GM12878 (cell line): ENCODE measurements at regions not wholly inside any gene's neighbourhood (a gene's known extent, or its start where the extent isn't known, plus 50 kb on each side); places are given as distances from the start of the nearest gene placed in this dataset.

Experiments
- ATAC-seq: fragments of 200-7000 bp; cut with Tn5 transposase; 3 replicates; pipeline ENCODE4 v1.9.1; 2020; ENCODE audit warnings: mild to moderate bottlenecking, moderate library complexity
- BruUV-seq: library from RNA; stranded (reverse); fragments of 400-500 nt; replicated peaks from 2 replicates; lab custom pipeline; 2021; lab: Mats Ljungman, UMichigan
- CTCF ChIA-PET: fragments of 300-600 bp; sonication (Branson Sonifier 250); formaldehyde crosslinking; extraction: SDS; loops from one replicate; lab custom pipeline; 2021; ENCODE audit warnings: inconsistent platforms; lab: Yijun Ruan, JAX
- POLR2A ChIA-PET: fragments of 350-600 bp; formaldehyde crosslinking; extraction: SDS; loops from one replicate; lab custom pipeline; 2021; ENCODE audit warnings: inconsistent platforms; lab: Charles Lee
- RAD21 ChIA-PET: fragments of 300-600 bp; sonication (Branson Sonifier 250); formaldehyde crosslinking; loops from one replicate; lab custom pipeline; 2023; ENCODE audit warnings: antibody characterized with exemption; ENCODE audit not compliant: unreplicated experiment; lab: Charles Lee
- SMC1A ChIA-PET: fragments of 300-600 bp; sonication (Branson Sonifier 250); formaldehyde crosslinking; loops from one replicate; lab custom pipeline; 2023; ENCODE audit not compliant: unreplicated experiment, uncharacterized antibody; lab: Charles Lee
- DNase-seq: peaks from one replicate; pipeline ENCODE4 v3.0.0-alpha.2; 2011; ENCODE audit warnings: low read depth, low spot score
- FAIRE-seq: peaks from 3 replicates; lab custom pipeline; 2011; peaks lifted over from hg19 to GRCh38; lab: Jason Lieb, UNC
- H2AFZ ChIP-seq: 2 replicates; pipeline ENCODE4 v1.6.0; 2011; ENCODE audit warnings: low read depth, low read length, control low read depth; ENCODE audit not compliant: control insufficient read depth
- H3K27ac ChIP-seq: 2 replicates; pipeline ENCODE4 v1.5.1; 2011; ENCODE audit warnings: control low read depth; ENCODE audit not compliant: control insufficient read depth, insufficient read depth
- H3K27me3 ChIP-seq, 2 experiments: replicated peaks in 1 of 2; 2 replicates each; pipeline versions ENCODE4 v1.6.0 to v1.6.1; 2011; ENCODE audit warnings: low read length in 1 of 2; ENCODE audit not compliant: control insufficient read depth in 2 of 2, insufficient read depth in 2 of 2
- H3K36me3 ChIP-seq, 2 experiments: 2 replicates each; pipeline ENCODE4 v1.5.1; 2011; ENCODE audit warnings: low read length in 1 of 2; ENCODE audit not compliant: control insufficient read depth in 2 of 2, insufficient read depth in 2 of 2
- H3K4me1 ChIP-seq: 2 replicates; pipeline ENCODE4 v1.6.1; 2011; ENCODE audit warnings: mild to moderate bottlenecking, low read length, moderate library complexity, mixed read lengths; ENCODE audit not compliant: control insufficient read depth, insufficient read depth
- H3K4me2 ChIP-seq: 2 replicates; pipeline ENCODE4 v1.6.0; 2011; ENCODE audit warnings: control low read depth; ENCODE audit not compliant: control insufficient read depth, insufficient read depth
- H3K4me3 ChIP-seq: fragments of 200-600 bp; sonication (generic); 2 replicates; pipeline ENCODE4 v1.5.1; 2016
- H3K79me2 ChIP-seq: 2 replicates; pipeline ENCODE4 v1.6.0; 2011; ENCODE audit warnings: low read length; ENCODE audit not compliant: control insufficient read depth, insufficient read depth
- H3K9ac ChIP-seq: 2 replicates; pipeline ENCODE4 v1.8.0; 2011; ENCODE audit warnings: low read length, control low read depth, mixed read lengths; ENCODE audit not compliant: control insufficient read depth, insufficient read depth
- H3K9me3 ChIP-seq: replicated peaks from 3 replicates; pipeline ENCODE4 v1.5.1; 2011; ENCODE audit warnings: mild to moderate bottlenecking, low read length; ENCODE audit not compliant: control insufficient read depth, insufficient read depth
- H4K20me1 ChIP-seq: 2 replicates; pipeline ENCODE4 v1.6.0; 2011; ENCODE audit not compliant: control insufficient read depth, insufficient read depth
- BMI1 ChIP-seq: fragments of 450-650 bp; IDR thresholded peaks from 2 replicates; pipeline ENCODE4 v1.6.1; 2016; ENCODE audit warnings: mild to moderate bottlenecking, moderate library complexity, borderline replicate concordance
- CBX5 ChIP-seq: sonication (generic); IDR thresholded peaks from 2 replicates; pipeline ENCODE4 v1.6.1; 2016; ENCODE audit warnings: low read depth, moderate library complexity, mild to moderate bottlenecking, inconsistent platforms
- EP300 ChIP-seq, 2 experiments: fragments of 150-350 bp in 1 of 2; IDR thresholded peaks; 2 replicates each; pipeline ENCODE4 v1.6.1; 2011 to 2012; ENCODE audit warnings: low read depth in 2 of 2, low read length in 2 of 2, borderline replicate concordance in 1 of 2, improper control_type of control experiment in 1 of 2, inconsistent platforms in 1 of 2; ENCODE audit not compliant: control insufficient read depth in 1 of 2
- GATAD2B ChIP-seq: fragments of 450-650 bp; conservative IDR thresholded peaks from 2 replicates; pipeline ENCODE4 v1.6.1; 2017; ENCODE audit warnings: low read depth, mild to moderate bottlenecking, moderate library complexity
- IRF5 ChIP-seq: fragments of 450-650 bp; IDR thresholded peaks from 2 replicates; pipeline ENCODE4 v1.6.1; 2017; ENCODE audit warnings: borderline replicate concordance
- JUNB ChIP-seq: IDR thresholded peaks from 2 replicates; pipeline ENCODE4 v1.6.1; 2016; ENCODE audit warnings: antibody characterized with exemption, mild to moderate bottlenecking
- MXI1 ChIP-seq: fragments of 150-350 bp; IDR thresholded peaks from 2 replicates; pipeline ENCODE4 v1.6.1; 2011; ENCODE audit warnings: low read depth, mild to moderate bottlenecking, inconsistent platforms, low read length, improper control_type of control experiment
- NFIC ChIP-seq: IDR thresholded peaks from 2 replicates; pipeline ENCODE4 v1.6.1; 2012; ENCODE audit warnings: low read depth, mild to moderate bottlenecking, inconsistent platforms, low read length, moderate library complexity
- WGBS: methylation state at CpG from one replicate; pipeline ENCODE4 v1.1.6; 2016; ENCODE audit warnings: low lambda C conversion rate; ENCODE audit not compliant: insufficient replicate concordance, insufficient coverage; ENCODE audit errors: missing lambda C conversion rate; 5-methylcytosine and 5-hydroxymethylcytosine counted together
- in situ Hi-C: fragments of 300-500 bp; cut with MboI; formaldehyde crosslinking; loops from 9 replicates; pipeline ENCODE4 v1.14.3; 2018; ENCODE audit warnings: mixed read lengths
- intact Hi-C: fragments of 100-400 bp; cut with micrococcal nuclease; formaldehyde crosslinking; loops from one replicate; pipeline ENCODE4 v1.14.2; 2022; ENCODE audit not compliant: unreplicated experiment

GRCh38 chr3:117230924-117231323, 521.3 kb downstream of the TUSC7 start (continued):
- TF ChIP-seq JUNB: no peak

GRCh38 chr3:117234331-117234730, 524.8 kb downstream of the TUSC7 start:
- no peak for ATAC-seq
- no peaks in the 10 kb centered on the region for H3K36me3 ChIP-seq
- no peaks in the 10 kb centered on the region for H4K20me1 ChIP-seq
- POLR2A ChIA-PET: no interaction called here
- H3K79me2 ChIP-seq: no peaks in the 10 kb centered on the region
- RAD21 ChIA-PET: no interaction called here
- no peak overlapping the region for H3K27ac ChIP-seq
- no peaks in the 10 kb centered on the region for H3K4me1 ChIP-seq
- H3K4me2 ChIP-seq: no peak overlapping the region
- H3K9ac ChIP-seq: no peak overlapping the region
- 0% methylated on average over 1 of the region's 1 CpG for WGBS
- H3K4me3 ChIP-seq: no peak overlapping the region
- FAIRE-seq: no peak
- H3K9me3 ChIP-seq: no peaks in the 10 kb centered on the region
- no peaks in the 10 kb centered on the region; a peak in 1 of 4 replicates for H3K27me3 ChIP-seq
- SMC1A ChIA-PET: interaction anchor here (1.3 kb wide), 1 partner anchor 12 kb away, joined by 5 read pairs; no protein-coding TSS in a partner anchor
- DNase-seq: no peak
- no peak overlapping the region for H2AFZ ChIP-seq
- no TSS peak for BruUV-seq
- CTCF ChIA-PET: interaction anchor here (1.2 kb wide), 1 partner anchor 292 kb away, joined by 3 read pairs; no protein-coding TSS in a partner anchor
- intact Hi-C loops: no loop called here
- in situ Hi-C loops: no loop called here
- TF ChIP-seq IRF5: no peak
- no peak for TF ChIP-seq GATAD2B
- no peak for TF ChIP-seq EP300 (IDR thresholded peaks at IDR 0.05; ENCODE audit: borderline replicate concordance in 1 of 2, control insufficient read depth in 1 of 2, low read depth in 2 of 2, low read length in 2 of 2)
- no peak for TF ChIP-seq BMI1
- no peak for TF ChIP-seq NFIC
- TF ChIP-seq CBX5: no peak
- no peak for TF ChIP-seq MXI1
- no peak for TF ChIP-seq JUNB
